CD14-positive monocyte (primary cell): ENCODE measurements at regions not wholly inside any gene's neighbourhood (a gene's known extent, or its start where the extent isn't known, plus 50 kb on each side); places are given as distances from the start of the nearest gene placed in this dataset.

ENCODE experiments used
- DNase-seq, 3 donors: peaks; one replicate each; pipeline ENCODE4 v3.0.0-alpha.2; 2011 to 2022
- H2AFZ ChIP-seq: 2 replicates; pipeline ENCODE4 v1.6.0; 2012; ENCODE audit warnings: mild to moderate bottlenecking, low read depth, low read length, inconsistent platforms; ENCODE audit not compliant: insufficient read depth, poor library complexity, severe bottlenecking
- H3K27ac ChIP-seq, 2 donors: 1 replicate in 1 of 2; 2 replicates in 1 of 2; pipeline ENCODE4 v1.5.1; 2012 to 2013; ENCODE audit warnings: low read length in 2 of 2, control low read depth in 1 of 2, inconsistent platforms in 1 of 2, low read depth in 1 of 2, mild to moderate bottlenecking in 1 of 2
- H3K27me3 ChIP-seq, 2 donors: one replicate each; pipeline versions ENCODE4 v1.6.0 to v1.6.1; 2011 to 2013; ENCODE audit warnings: low read length in 2 of 2; ENCODE audit not compliant: control insufficient read depth in 2 of 2, insufficient read depth in 2 of 2
- H3K36me3 ChIP-seq, 2 donors: replicated peaks in 1 of 2; 1 replicate in 1 of 2; 2 replicates in 1 of 2; pipeline versions ENCODE4 v1.5.1 to v1.6.1; 2012 to 2013; ENCODE audit warnings: low read length in 2 of 2, control low read depth in 1 of 2, inconsistent platforms in 1 of 2, mild to moderate bottlenecking in 1 of 2; ENCODE audit not compliant: insufficient read depth in 2 of 2, control insufficient read depth in 1 of 2
- H3K4me1 ChIP-seq, 2 donors: 1 replicate in 1 of 2; 2 replicates in 1 of 2; pipeline versions ENCODE4 v1.5.1 to v1.6.1; 2012 to 2013; ENCODE audit warnings: low read length in 2 of 2, control low read depth in 1 of 2, inconsistent platforms in 1 of 2, mild to moderate bottlenecking in 1 of 2, moderate library complexity in 1 of 2; ENCODE audit not compliant: insufficient read depth in 2 of 2, control insufficient read depth in 1 of 2
- H3K4me2 ChIP-seq: replicated peaks from 2 replicates; pipeline ENCODE3; 2012; ENCODE audit warnings: low read length, moderate library complexity, mild to moderate bottlenecking; ENCODE audit not compliant: poor library complexity, severe bottlenecking; ENCODE audit errors: extremely low read depth
- H3K4me3 ChIP-seq, 3 experiments: fragments of 200-600 bp in 1 of 3; sonication (generic) in 1 of 3; replicated peaks in 1 of 3; 1 replicate in 2 of 3; 2 replicates in 1 of 3; pipeline ENCODE4 v1.5.1; 2011 to 2013; ENCODE audit warnings: low read length in 3 of 3, mild to moderate bottlenecking in 3 of 3, control low read depth in 2 of 3, low read depth in 2 of 3, inconsistent platforms in 1 of 3, moderate library complexity in 1 of 3
- H3K79me2 ChIP-seq: 2 replicates; pipeline ENCODE4 v1.6.0; 2012; ENCODE audit warnings: mild to moderate bottlenecking, control low read depth, inconsistent platforms, low read length, moderate library complexity; ENCODE audit not compliant: insufficient read depth
- H3K9ac ChIP-seq: 2 replicates; pipeline ENCODE4 v1.6.0; 2017; ENCODE audit warnings: low read length, mild to moderate bottlenecking; ENCODE audit not compliant: insufficient read depth, poor library complexity, severe bottlenecking
- H3K9me3 ChIP-seq, 2 donors: replicated peaks in 1 of 2; 1 replicate in 1 of 2; 2 replicates in 1 of 2; pipeline versions ENCODE4 v1.5.1 to v1.6.1; 2012 to 2013; ENCODE audit warnings: low read length in 2 of 2, control low read depth in 1 of 2; ENCODE audit not compliant: control insufficient read depth in 1 of 2, insufficient read depth in 1 of 2
- H4K20me1 ChIP-seq: 2 replicates; pipeline ENCODE4 v1.6.0; 2012; ENCODE audit warnings: mild to moderate bottlenecking, low read length, control low read depth, moderate library complexity; ENCODE audit not compliant: insufficient read depth
- H3K27ac Mint-ChIP-seq, 7 donors: one replicate each; pipeline ENCODE4 v1.8.0; 2020; ENCODE audit warnings: mild to moderate bottlenecking in 7 of 7, mixed read lengths in 7 of 7, moderate library complexity in 6 of 7, inconsistent platforms in 2 of 7
- H3K27me3 Mint-ChIP-seq, 3 donors: one replicate each; pipeline ENCODE4 v1.8.0; 2021 to 2022; ENCODE audit warnings: low read depth in 3 of 3, mild to moderate bottlenecking in 3 of 3, mixed read lengths in 3 of 3, moderate library complexity in 3 of 3, inconsistent platforms in 1 of 3
- H3K36me3 Mint-ChIP-seq, 2 donors: one replicate each; pipeline ENCODE4 v1.8.0; 2020; ENCODE audit warnings: mixed read lengths in 2 of 2, inconsistent platforms in 1 of 2, mild to moderate bottlenecking in 1 of 2
- H3K4me1 Mint-ChIP-seq: one replicate; pipeline ENCODE4 v1.8.0; 2020; ENCODE audit warnings: mild to moderate bottlenecking, mixed read lengths
- H3K4me3 Mint-ChIP-seq, 2 donors: one replicate each; pipeline ENCODE4 v1.8.0; 2020; ENCODE audit warnings: mild to moderate bottlenecking in 2 of 2, mixed read lengths in 2 of 2, moderate library complexity in 1 of 2
- H3K9me3 Mint-ChIP-seq, 7 donors: one replicate each; pipeline ENCODE4 v1.8.0; 2020 to 2022; ENCODE audit warnings: mixed read lengths in 7 of 7, mild to moderate bottlenecking in 6 of 7, moderate library complexity in 6 of 7, inconsistent platforms in 2 of 7
- WGBS: methylation state at CpG from one replicate; pipeline ENCODE4 v1.1.5; 2013; ENCODE audit warnings: missing lambda C conversion rate; ENCODE audit not compliant: insufficient coverage; 5-methylcytosine and 5-hydroxymethylcytosine counted together
- intact Hi-C, 2 donors: fragments of 100-400 bp; cut with micrococcal nuclease; formaldehyde crosslinking; loops; one replicate each; pipeline versions ENCODE4 v1.15.0 to v1.15.1; 2023
- TF ChIP-seq, protein P1 (sequence below): fragments of 200-600 bp; IDR thresholded peaks from one replicate; pipeline ENCODE4 v1.8.0; 2022; ENCODE audit warnings: antibody characterized with exemption, mild to moderate bottlenecking

DNA sequence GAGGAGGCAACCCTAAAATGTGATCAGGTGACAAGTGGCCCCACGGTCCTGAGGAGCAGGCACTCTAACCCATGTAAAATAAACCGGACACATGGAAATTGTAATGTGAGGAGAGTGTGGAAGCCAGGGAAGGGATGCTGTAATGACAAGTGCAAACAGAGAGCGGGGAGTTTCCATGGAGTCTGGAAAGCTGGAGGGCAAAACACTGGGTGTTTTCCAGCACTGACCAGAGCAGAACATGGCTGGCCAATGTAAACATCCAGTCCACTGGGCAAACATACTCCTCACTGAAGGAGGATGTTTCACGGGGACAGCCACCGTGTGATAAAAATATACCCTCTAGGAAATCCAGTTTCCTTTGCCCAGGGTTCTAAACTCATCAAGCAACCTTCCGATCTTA is 219.0 kb upstream of the JARID2 start:
- Histone ChIP-seq H3K9me3 (peaks cover 0 to 6% of the 10 kb centered on the region in 2 donors), H3K27me3 (no peaks in the 10 kb centered on the region), H3K79me2 (no peaks in the 10 kb centered on the region), H3K27ac (no peak overlapping the region), H2AFZ (no peak overlapping the region), H3K4me2 (no peak overlapping the region), H3K36me3 (no peaks in the 10 kb centered on the region), H3K9ac (no peak overlapping the region), H3K4me3 (no peak overlapping the region), H3K4me1 (no peaks in the 10 kb centered on the region), H4K20me1 (no peaks in the 10 kb centered on the region)
- H3K4me1 Mint-ChIP-seq, result peaks cover 4% of the 10 kb centered on the region
- H3K27me3 Mint-ChIP-seq, result peaks cover 1 to 6% (median 2%) of the 10 kb centered on the region in 3 donors
- H3K36me3 Mint-ChIP-seq, result no peaks in the 10 kb centered on the region
- H3K4me3 Mint-ChIP-seq, result no peak overlapping the region
- no peak for DNase-seq
- intact Hi-C loops, result no loop called here
- H3K9me3 Mint-ChIP-seq, result peaks cover 0 to 10% (median 6%) of the 10 kb centered on the region in 7 donors
- TF ChIP-seq, protein P1, sequence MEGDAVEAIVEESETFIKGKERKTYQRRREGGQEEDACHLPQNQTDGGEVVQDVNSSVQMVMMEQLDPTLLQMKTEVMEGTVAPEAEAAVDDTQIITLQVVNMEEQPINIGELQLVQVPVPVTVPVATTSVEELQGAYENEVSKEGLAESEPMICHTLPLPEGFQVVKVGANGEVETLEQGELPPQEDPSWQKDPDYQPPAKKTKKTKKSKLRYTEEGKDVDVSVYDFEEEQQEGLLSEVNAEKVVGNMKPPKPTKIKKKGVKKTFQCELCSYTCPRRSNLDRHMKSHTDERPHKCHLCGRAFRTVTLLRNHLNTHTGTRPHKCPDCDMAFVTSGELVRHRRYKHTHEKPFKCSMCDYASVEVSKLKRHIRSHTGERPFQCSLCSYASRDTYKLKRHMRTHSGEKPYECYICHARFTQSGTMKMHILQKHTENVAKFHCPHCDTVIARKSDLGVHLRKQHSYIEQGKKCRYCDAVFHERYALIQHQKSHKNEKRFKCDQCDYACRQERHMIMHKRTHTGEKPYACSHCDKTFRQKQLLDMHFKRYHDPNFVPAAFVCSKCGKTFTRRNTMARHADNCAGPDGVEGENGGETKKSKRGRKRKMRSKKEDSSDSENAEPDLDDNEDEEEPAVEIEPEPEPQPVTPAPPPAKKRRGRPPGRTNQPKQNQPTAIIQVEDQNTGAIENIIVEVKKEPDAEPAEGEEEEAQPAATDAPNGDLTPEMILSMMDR, result no peak
- H3K27ac Mint-ChIP-seq, result no peak overlapping the region
- 89% methylated on average over 5 of the region's 6 CpGs for WGBS

DNA sequence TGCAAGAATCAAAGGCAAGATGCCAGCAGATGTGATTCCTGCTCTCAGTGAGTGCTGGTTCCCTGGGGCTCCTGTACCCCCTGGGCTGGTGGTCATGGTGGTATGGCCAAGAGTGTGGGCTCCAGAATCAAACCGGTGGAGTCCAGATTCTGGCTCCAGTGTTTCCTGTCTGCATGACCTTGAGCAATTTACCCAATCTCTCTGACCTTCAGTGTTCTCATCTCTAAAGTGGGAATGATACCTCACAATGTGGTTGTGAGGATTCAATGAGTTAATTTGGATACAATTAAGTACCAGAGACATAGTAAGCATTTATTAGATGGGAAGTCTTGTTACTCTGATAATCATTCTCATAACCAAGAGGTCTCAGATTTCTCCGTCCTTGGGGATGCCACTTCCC is 218.4 kb upstream of the JARID2 start:
- Histone ChIP-seq H4K20me1 (no peaks in the 10 kb centered on the region), H3K27ac (no peak overlapping the region), H3K27me3 (no peaks in the 10 kb centered on the region), H3K4me2 (no peak overlapping the region), H3K9me3 (peaks cover 0 to 6% of the 10 kb centered on the region in 2 donors), H3K9ac (no peak overlapping the region), H2AFZ (no peak overlapping the region), H3K4me3 (no peak overlapping the region), H3K36me3 (no peaks in the 10 kb centered on the region), H3K79me2 (no peaks in the 10 kb centered on the region), H3K4me1 (no peaks in the 10 kb centered on the region)
- intact Hi-C loops, result no loop called here
- peaks cover 2% of the 10 kb centered on the region for H3K4me1 Mint-ChIP-seq
- H3K27ac Mint-ChIP-seq, result peak overlapping the region in 1 of 7 donors; percentile 19
- no peak for DNase-seq
- TF ChIP-seq, protein P1, result no peak
- no peaks in the 10 kb centered on the region for H3K36me3 Mint-ChIP-seq
- peaks cover 1 to 4% (median 2%) of the 10 kb centered on the region in 3 donors for H3K27me3 Mint-ChIP-seq
- peaks cover 0 to 10% (median 6%) of the 10 kb centered on the region in 7 donors for H3K9me3 Mint-ChIP-seq
- no peak overlapping the region for H3K4me3 Mint-ChIP-seq
- no CpG with 5 or more reads among the region's 2 CpGs for WGBS
